ENCODE measurements at regions not wholly inside any gene's neighbourhood (a gene's known extent, or its start where the extent isn't known, plus 50 kb on each side); places are given as distances from the start of the nearest gene placed in this dataset.
"Not testable (repeated sequence)": the region's sequence is repeated elsewhere in the genome, so short reads cannot be mapped to it uniquely, and the experiment has no call there.

DNA sequence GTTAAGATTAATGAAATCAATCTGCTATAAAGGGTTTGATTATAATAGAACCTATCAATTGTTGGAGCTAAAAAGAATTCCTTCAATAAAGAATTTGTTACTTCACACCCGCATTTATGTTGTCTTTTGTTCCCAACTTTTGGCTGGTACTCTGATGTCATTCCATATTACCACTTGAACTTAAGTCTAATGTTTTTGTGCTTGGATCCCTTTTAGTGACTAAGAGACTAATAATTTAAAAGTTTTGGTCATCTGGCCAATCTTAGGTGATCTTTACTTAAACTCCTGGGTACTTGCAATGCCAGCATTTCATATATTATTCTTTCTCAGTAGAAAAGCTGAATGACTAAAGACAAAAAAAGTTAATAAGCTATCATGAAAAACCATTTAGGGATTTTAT lies 113.0 kb downstream of the TMEM30B start:
- no peak for DNase-seq

- no peak for DNase-seq
These were observed 113.5 kb downstream of the TMEM30B start for GRCh38 chr14:61167642-61168041.

GRCh38 chr14:61160798-61161197 lies 120.3 kb downstream of the TMEM30B start:
- DNase-seq: no peak

- DNase-seq: no peak
These were observed 126.5 kb downstream of the TMEM30B start for GRCh38 chr14:61154641-61155040.

- no peak for DNase-seq
These were observed 127.1 kb downstream of the TMEM30B start for GRCh38 chr14:61153914-61154545.

DNA sequence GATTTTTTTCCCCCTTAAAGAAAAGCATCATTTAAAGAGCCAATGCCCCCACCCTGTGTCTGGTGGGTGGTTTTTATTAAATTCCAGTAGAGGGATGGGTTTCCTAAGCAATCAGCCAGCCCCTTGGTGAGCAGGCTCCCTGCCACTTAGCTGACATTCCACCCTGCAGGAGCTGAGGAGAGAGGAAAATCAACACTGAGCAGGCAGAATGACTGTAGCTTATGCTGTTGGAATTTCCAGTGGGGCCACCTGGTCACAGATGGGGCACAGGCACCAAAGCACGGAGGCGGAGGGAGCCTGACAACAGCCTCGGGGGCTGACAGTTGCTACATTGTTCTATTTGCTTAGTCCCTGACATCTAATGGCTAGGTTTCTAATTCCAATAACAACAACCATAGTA lies 127.7 kb downstream of the TMEM30B start:
- no peak for DNase-seq

DNA sequence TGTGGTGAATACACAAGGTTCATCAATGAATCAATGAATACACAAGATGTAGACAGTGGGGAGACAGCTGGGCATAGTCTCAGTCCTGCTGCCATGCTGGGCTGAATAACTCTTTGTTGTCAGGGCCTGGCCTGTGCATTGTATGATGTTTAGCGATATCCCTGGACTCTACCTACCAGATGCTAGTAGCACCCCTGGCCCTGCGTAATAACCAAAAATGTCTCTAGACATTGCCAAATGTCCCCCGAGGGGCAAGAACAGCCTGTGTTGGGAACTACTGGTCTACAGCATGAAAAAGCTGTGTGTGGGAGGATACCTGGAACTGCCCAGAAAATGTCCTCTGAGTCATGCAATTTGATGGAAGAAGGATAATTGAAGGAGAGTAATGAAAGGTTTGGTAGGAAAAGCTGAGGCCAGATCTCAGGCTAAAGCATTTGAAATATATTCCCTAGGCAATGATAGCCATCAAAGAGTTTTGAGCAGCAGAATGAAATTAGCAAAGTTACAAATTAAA lies 128.2 kb downstream of the TMEM30B start:
- no peak for DNase-seq

- DNase-seq: no peak
These were observed 129.9 kb downstream of the TMEM30B start for GRCh38 chr14:61151251-61151650.

- DNase-seq: no peak
These were observed 130.3 kb downstream of the TMEM30B start for GRCh38 chr14:61150851-61151250.

GRCh38 chr14:61149896-61150295 lies 131.2 kb downstream of the TMEM30B start:
- no peak for DNase-seq

- DNase-seq: no peak
These were observed 132.3 kb downstream of the TMEM30B start for GRCh38 chr14:61148742-61149350.

DNA sequence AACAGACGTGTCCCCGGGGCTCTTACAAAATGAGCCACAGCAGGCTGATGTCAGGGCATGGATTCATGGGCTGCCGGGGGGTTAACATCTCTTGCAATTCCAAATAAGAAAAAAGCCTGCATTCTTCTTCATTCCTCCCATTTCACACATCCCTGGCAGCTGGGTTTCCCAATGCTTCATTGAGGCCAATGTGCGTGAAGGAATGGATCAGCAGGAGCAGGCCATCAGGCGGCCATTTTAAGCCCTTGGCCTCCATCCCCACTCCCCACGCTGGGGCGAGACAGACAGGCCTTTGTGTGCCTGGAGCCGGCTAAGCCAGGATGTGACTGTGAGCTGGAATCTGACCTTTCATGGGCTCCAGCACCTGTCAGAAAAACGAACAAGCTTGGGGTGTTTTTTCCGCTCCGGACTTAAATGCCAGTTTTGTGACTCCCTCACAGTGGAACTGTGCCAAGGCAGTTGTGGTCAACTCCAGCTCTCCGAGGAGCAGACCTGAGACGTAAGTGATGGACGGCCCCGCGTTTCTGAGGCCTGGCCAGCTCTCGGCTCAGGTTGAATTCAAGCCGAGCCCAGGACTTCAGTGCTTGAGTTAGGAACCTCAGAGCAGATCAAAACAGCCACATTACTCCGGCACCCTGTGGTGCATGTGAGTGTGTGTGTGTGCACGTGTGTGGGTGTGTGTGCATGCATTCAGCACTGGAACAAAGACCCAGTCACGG lies 133.1 kb downstream of the TMEM30B start:
- peak in 45 of 56 donors; percentile 2 to 65 (median 32) for DNase-seq

DNA sequence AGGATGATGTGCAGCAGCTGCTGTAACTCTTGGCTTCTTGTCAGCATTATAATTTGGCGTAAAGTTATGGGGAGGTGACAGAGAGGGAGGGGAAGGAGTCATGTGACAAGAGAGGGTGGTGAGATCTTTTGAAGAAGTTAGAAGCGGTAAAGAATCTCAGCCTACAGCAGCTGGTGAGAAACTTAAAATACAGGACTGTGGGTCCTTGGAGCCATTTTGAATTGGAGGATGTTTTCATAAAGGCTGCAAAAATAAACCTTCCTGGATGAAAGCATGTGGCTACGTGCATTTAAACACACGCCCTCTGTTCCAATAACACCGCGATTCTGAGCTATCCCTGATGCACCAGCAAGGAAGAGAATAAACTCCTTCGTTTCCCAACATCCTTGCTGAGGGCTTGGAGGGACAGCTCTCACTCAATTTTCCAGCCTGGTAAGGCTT lies 133.7 kb downstream of the TMEM30B start:
- no peak for DNase-seq

DNA sequence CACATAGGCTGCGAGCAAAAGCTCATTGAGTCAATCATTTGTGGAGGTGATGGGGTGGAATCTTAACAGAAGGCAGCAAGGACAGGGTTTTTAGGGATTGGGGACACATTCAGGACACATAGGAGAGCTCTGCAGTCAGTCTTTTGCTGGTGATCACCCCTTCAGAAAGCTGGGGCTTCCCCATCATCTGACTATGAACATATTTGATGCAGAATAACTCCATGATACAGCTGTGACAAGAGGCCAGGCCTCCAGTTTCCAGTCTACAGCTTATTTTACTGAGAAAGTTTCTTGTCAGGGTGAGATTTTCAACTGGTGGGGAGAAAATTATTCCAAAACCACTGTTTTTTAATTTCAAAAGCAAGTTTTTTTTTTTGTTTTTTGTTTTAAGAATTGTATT lies 134.2 kb downstream of the TMEM30B start:
- DNase-seq: no peak

DNA sequence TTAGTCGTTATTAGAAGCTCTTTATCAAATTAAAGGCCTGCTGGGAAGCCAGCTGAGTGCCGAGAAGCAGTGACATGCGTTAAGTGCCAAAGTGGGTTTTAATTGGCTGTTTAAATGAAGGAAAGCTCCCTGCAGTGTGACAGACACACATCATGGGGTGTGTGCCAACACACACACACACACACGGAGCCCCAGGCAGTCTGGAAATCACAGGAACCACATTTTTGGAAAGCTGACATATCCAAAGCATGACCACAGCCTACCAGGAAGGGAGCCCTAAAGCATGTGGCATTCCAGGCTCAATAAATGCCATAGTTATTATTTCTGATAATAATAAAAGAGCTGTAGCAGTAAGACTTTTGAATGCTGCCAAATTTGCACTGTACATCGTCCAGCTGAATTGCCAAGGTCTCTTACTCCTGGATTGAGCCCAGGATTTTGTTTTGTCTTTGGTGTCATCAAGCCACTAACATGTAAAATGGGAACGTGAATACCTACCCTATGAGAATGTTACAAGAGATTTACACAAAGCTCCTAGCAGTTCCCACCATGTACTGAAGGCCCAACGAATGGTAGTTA lies 135.1 kb downstream of the TMEM30B start:
- DNase-seq: no peak

DNA sequence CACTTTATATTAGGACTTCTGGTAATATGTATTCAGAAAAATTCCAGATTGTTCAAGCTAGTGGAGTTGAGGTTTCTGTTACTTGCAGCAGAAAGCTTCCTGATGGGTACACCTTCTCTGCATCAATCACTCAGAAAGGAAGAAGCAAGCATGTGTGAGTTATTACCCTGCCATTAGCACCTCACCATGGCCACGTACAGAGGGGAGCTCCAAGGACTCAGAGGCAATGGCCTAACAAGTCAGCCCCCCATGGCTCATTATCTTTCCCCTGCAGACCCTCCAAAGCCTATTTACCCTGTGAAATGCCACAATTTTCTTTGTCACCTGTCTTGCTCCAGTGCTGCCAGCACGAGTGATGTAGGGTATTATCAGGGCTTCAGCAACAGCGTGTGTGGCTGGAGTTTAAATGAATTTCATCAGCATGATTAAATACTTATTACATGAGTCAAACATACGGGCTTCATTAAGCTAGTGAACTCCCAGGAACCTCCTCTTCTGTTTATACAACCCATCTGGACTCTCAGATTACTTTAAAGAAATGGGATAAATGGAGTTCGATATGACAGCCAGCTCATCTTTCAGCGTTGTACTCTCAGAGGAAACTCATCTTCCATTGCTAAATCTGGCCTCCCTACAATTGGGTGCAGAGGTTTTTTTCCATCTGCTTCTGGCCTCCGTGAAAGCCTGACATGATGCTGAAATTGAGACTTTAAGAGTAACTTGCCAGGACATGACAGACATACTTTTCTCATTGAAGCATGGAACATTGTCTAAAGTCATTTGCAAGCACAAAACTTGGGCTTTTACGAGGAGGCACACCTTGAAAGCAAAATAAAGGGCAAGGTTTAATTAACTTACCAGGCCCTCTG lies 135.9 kb downstream of the TMEM30B start:
- DNase-seq: no peak

GRCh38 chr14:61144117-61145033 lies 136.8 kb downstream of the TMEM30B start:
- DNase-seq: not testable (repeated sequence)

DNA sequence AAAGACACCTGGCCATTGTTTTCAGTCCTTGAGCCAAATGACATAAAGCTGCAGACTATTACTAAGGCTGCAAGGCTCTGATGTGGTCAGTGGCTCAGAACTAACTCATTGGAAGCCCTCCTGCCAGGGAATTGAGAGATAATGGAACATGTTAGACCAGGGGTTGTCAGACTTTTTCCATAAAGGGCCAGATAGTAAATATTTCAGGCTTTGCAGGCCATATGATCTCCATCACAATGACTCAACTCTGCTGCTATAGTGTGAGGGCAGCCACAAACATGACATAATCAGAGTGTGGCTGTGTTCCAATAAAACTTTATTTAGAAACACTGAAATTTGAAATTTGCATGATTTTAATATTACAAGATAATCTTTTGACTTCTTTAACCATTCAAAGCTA lies 140.3 kb downstream of the TMEM30B start:
- DNase-seq: no peak

- no peak for DNase-seq
These were observed 140.9 kb downstream of the TMEM30B start for GRCh38 chr14:61140271-61140670.

DNA sequence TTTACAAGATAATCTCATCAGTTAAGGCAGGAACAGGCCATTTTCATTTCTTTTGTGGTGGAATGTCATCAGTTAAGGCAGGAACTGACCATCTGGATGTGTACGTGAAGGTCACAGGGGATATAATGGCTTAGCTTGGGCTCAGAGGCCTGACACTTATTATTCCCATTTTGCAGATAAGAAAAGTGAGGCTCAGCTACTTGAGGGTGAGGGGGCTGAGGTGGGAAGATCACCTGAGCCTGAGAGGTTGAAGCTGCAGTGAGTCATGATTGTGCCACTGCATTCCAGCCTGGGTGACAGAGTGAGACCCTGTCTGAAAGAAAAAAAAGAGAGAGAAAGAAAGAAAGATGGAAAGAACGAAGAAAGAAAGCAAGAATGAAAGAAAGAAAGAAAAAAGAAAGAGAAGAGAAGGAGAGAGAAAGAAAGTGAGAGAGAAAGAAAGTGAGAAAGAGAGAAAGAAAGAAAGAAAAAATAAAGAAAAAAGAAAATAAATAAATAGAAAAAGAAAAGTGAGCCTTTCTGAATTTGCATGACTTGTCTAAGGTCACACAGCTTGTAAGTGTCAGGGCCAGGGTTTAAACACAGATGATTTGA lies 142.0 kb downstream of the TMEM30B start:
- no peak for DNase-seq
